Posterior cingulate gyrus (tissue), 11 donors: ENCODE measurements at regions not wholly inside any gene's neighbourhood (a gene's known extent, or its start where the extent isn't known, plus 50 kb on each side); places are given as distances from the start of the nearest gene placed in this dataset.

ENCODE experiments used
- DNase-seq, 10 donors: peaks; one replicate each; pipeline versions ENCODE4 v3.0.0 to v3.0.0-alpha.2; 2020 to 2021; ENCODE audit warnings: mixed read lengths in 3 of 10
- intact Hi-C: fragments of 100-400 bp; cut with DNase I; formaldehyde crosslinking; loops from one replicate; pipeline ENCODE4 v1.15.1; 2023

GRCh38 chr11:109898592-109898991 lies 194.6 kb upstream of the ZC3H12C start:
- DNase-seq, result no peak
- intact Hi-C loops, result no loop called here

GRCh38 chr11:109902764-109903433 lies 190.3 kb upstream of the ZC3H12C start:
- DNase-seq, result no peak
- intact Hi-C loops, result no loop called here

GRCh38 chr11:109911488-109911887 lies 181.7 kb upstream of the ZC3H12C start:
- no peak for DNase-seq
- intact Hi-C loops, result no loop called here

GRCh38 chr11:109914038-109914437 lies 179.2 kb upstream of the ZC3H12C start:
- intact Hi-C loops, result no loop called here
- DNase-seq, result no peak

GRCh38 chr11:109914809-109915653 lies 178.2 kb upstream of the ZC3H12C start:
- DNase-seq, result no peak
- intact Hi-C loops, result no loop called here

GRCh38 chr11:109926941-109927340 lies 166.3 kb upstream of the ZC3H12C start:
- intact Hi-C loops, result no loop called here
- DNase-seq, result no peak

- intact Hi-C loops, result no loop called here
- peak in 2 of 10 donors; percentile 11 to 61 for DNase-seq
These were observed 163.9 kb upstream of the ZC3H12C start for GRCh38 chr11:109929308-109929707.

GRCh38 chr11:109933126-109933525 lies 160.1 kb upstream of the ZC3H12C start:
- intact Hi-C loops, result no loop called here
- DNase-seq, result no peak

GRCh38 chr11:109934151-109934550 lies 159.0 kb upstream of the ZC3H12C start:
- intact Hi-C loops, result no loop called here
- no peak for DNase-seq

GRCh38 chr11:109936661-109937180 lies 156.5 kb upstream of the ZC3H12C start:
- DNase-seq, result no peak
- intact Hi-C loops, result loop anchor here (5.0 kb wide), 1 partner anchor 1239 kb away; no protein-coding TSS in a partner anchor

- intact Hi-C loops, result loop anchor here (5.0 kb wide), 1 partner anchor 1241 kb away; no protein-coding TSS in a partner anchor
- no peak for DNase-seq
These were observed 155.2 kb upstream of the ZC3H12C start for GRCh38 chr11:109937968-109938367.

GRCh38 chr11:109939166-109939810 lies 153.9 kb upstream of the ZC3H12C start:
- intact Hi-C loops, result loop anchor here (5.0 kb wide), 1 partner anchor 1242 kb away; no protein-coding TSS in a partner anchor
- DNase-seq, result peak in 1 of 10 donors; percentile 8

GRCh38 chr11:109940816-109941215 lies 152.4 kb upstream of the ZC3H12C start:
- DNase-seq, result no peak
- intact Hi-C loops, result no loop called here

GRCh38 chr11:109945626-109946321 lies 147.4 kb upstream of the ZC3H12C start:
- intact Hi-C loops, result loop anchor here (1.0 to 5.0 kb wide), 4 partner anchors 147 to 487 kb away; partner anchors contain the start of gene ZC3H12C
- DNase-seq, result no peak

GRCh38 chr11:109946322-109946846 lies 146.8 kb upstream of the ZC3H12C start:
- peak; percentile 59 to 97 (median 85) for DNase-seq
- intact Hi-C loops, result loop anchor here (1.0 to 5.0 kb wide), 4 partner anchors 146 to 486 kb away; partner anchors contain the start of gene ZC3H12C

GRCh38 chr11:109954534-109954933 lies 138.7 kb upstream of the ZC3H12C start:
- no peak for DNase-seq
- intact Hi-C loops, result no loop called here

- DNase-seq, result no peak
- intact Hi-C loops, result no loop called here
These were observed 136.9 kb upstream of the ZC3H12C start for GRCh38 chr11:109956124-109956793.

GRCh38 chr11:109957000-109957399 lies 136.2 kb upstream of the ZC3H12C start:
- intact Hi-C loops, result no loop called here
- DNase-seq, result no peak

- intact Hi-C loops, result no loop called here
- no peak for DNase-seq
These were observed 135.6 kb upstream of the ZC3H12C start for GRCh38 chr11:109957601-109958000.
